HepG2 (cell line): ENCODE measurements at regions not wholly inside any gene's neighbourhood (a gene's known extent, or its start where the extent isn't known, plus 50 kb on each side); places are given as distances from the start of the nearest gene placed in this dataset.

Experiments used
- ATAC-seq: fragments of 200-7000 bp; cut with Tn5 transposase; 3 replicates; pipeline ENCODE4 v1.9.1; 2020; ENCODE audit warnings: mild to moderate bottlenecking, moderate library complexity
- BruUV-seq: library from RNA; stranded (reverse); fragments of 400-500 nt; replicated peaks from 2 replicates; lab custom pipeline; 2021; lab: Mats Ljungman, UMichigan
- CTCF ChIA-PET: fragments of 300-600 bp; formaldehyde crosslinking; extraction: SDS; loops from one replicate; lab custom pipeline; 2021; ENCODE audit warnings: low total read pairs, inconsistent platforms, low intra/inter-chr PET ratio; lab: Yijun Ruan, JAX
- POLR2A ChIA-PET: fragments of 350-600 bp; sonication (Branson Sonifier 250); formaldehyde crosslinking; loops from one replicate; lab custom pipeline; 2020; ENCODE audit warnings: antibody characterized with exemption, inconsistent platforms; lab: Yijun Ruan, JAX
- DNase-seq: peaks from one replicate; pipeline ENCODE4 v3.0.0-alpha.2; 2015; ENCODE audit warnings: low spot score
- FAIRE-seq: peaks from 3 replicates; lab custom pipeline; 2011; peaks lifted over from hg19 to GRCh38; lab: Jason Lieb, UNC
- H2AFZ ChIP-seq: one replicate; pipeline ENCODE4 v1.6.1; 2011; ENCODE audit warnings: low read length, inconsistent platforms
- H3K27ac ChIP-seq: fragments of 300-600 bp; 3 replicates; pipeline ENCODE4 v1.8.0; 2011; ENCODE audit warnings: mixed run types, mild to moderate bottlenecking, mixed read lengths, low read length, inconsistent platforms; ENCODE audit not compliant: insufficient read depth; ENCODE audit errors: extremely low read length
- H3K27me3 ChIP-seq, 2 experiments: fragments of 200-600 bp in 1 of 2; 2 replicates in 1 of 2; 3 replicates in 1 of 2; pipeline versions ENCODE4 v1.6.0 to v1.8.0; 2011; ENCODE audit warnings: low read length in 2 of 2, mild to moderate bottlenecking in 2 of 2, moderate library complexity in 2 of 2, inconsistent platforms in 1 of 2; ENCODE audit not compliant: insufficient read depth in 2 of 2, control insufficient read depth in 1 of 2
- H3K36me3 ChIP-seq, 2 experiments: fragments of 200-600 bp in 1 of 2; replicated peaks in 1 of 2; 2 replicates in 1 of 2; 3 replicates in 1 of 2; pipeline versions ENCODE4 v1.5.1 to v1.8.0; 2011; ENCODE audit warnings: low read length in 2 of 2, inconsistent platforms in 1 of 2; ENCODE audit not compliant: insufficient read depth in 2 of 2, control insufficient read depth in 1 of 2
- H3K4me1 ChIP-seq: 2 replicates; pipeline ENCODE4 v1.5.1; 2012; ENCODE audit warnings: low read length, inconsistent platforms; ENCODE audit not compliant: insufficient read depth
- H3K4me2 ChIP-seq: 2 replicates; pipeline ENCODE4 v1.6.0; 2011; ENCODE audit warnings: low read depth, low read length, inconsistent platforms
- H3K4me3 ChIP-seq, 3 experiments: fragments of 200-600 bp in 1 of 3; sonication (generic), shearing (Covaris generic) in 1 of 3; replicated peaks in 1 of 3; 2 replicates each; pipeline ENCODE4 v1.5.1; 2011 to 2016; ENCODE audit warnings: low read length in 3 of 3, inconsistent platforms in 2 of 3, low read depth in 2 of 3, mild to moderate bottlenecking in 2 of 3, control low read depth in 1 of 3, mixed read lengths in 1 of 3; ENCODE audit not compliant: insufficient read depth in 1 of 3
- H3K79me2 ChIP-seq: one replicate; pipeline ENCODE4 v1.6.1; 2011; ENCODE audit warnings: low read length, inconsistent platforms; ENCODE audit not compliant: insufficient read depth
- H3K9ac ChIP-seq: 2 replicates; pipeline ENCODE4 v1.6.0; 2011; ENCODE audit warnings: mild to moderate bottlenecking, low read depth, low read length, inconsistent platforms; ENCODE audit not compliant: insufficient read depth
- H3K9me3 ChIP-seq: 2 replicates; pipeline ENCODE4 v1.5.1; 2012; ENCODE audit warnings: mild to moderate bottlenecking, low read length
- H4K20me1 ChIP-seq: 2 replicates; pipeline ENCODE4 v1.6.0; 2011; ENCODE audit warnings: inconsistent platforms, mild to moderate bottlenecking, low read length, moderate library complexity; ENCODE audit not compliant: insufficient read depth
- ATF2 ChIP-seq: sonication (generic); formaldehyde crosslinking; IDR thresholded peaks from 2 replicates; pipeline ENCODE4 v1.4.0; 2020; ENCODE audit warnings: missing genetic modification reagents
- BATF2 ChIP-seq: sonication (generic); formaldehyde crosslinking; IDR thresholded peaks from 2 replicates; pipeline ENCODE4 v1.8.0; 2022; ENCODE audit warnings: mild to moderate bottlenecking, missing genetic modification reagents, moderate library complexity
- CENPBD1 ChIP-seq: sonication (generic); formaldehyde crosslinking; IDR thresholded peaks from 2 replicates; pipeline ENCODE4 v1.8.0; 2022; ENCODE audit warnings: missing genetic modification reagents, low read depth, mild to moderate bottlenecking, borderline replicate concordance
- E2F2 ChIP-seq: sonication (generic); formaldehyde crosslinking; IDR thresholded peaks from 2 replicates; pipeline ENCODE4 v1.4.0; 2020; ENCODE audit warnings: missing genetic modification reagents, borderline replicate concordance
- IKZF1 ChIP-seq: fragments of 450-650 bp; IDR thresholded peaks from 2 replicates; pipeline ENCODE4 v1.7.1; 2016
- KAT8 ChIP-seq: IDR thresholded peaks from 2 replicates; pipeline ENCODE4 v1.6.1; 2016; ENCODE audit warnings: missing genetic modification reagents, missing compliant biosample characterization
- REPIN1 ChIP-seq: sonication (generic); formaldehyde crosslinking; IDR thresholded peaks from 2 replicates; pipeline ENCODE4 v1.8.0; 2022; ENCODE audit warnings: missing genetic modification reagents, low read depth, mild to moderate bottlenecking, borderline replicate concordance
- SAFB2 ChIP-seq: sonication (generic); formaldehyde crosslinking; IDR thresholded peaks from 2 replicates; pipeline ENCODE4 v1.5.1; 2020; ENCODE audit warnings: missing genetic modification reagents, low read depth, mild to moderate bottlenecking, borderline replicate concordance
- TGIF2 ChIP-seq: IDR thresholded peaks from 2 replicates; pipeline ENCODE4 v1.6.1; 2016; ENCODE audit warnings: control low read depth, missing compliant biosample characterization
- THRA ChIP-seq: sonication (generic); formaldehyde crosslinking; IDR thresholded peaks from 2 replicates; pipeline ENCODE4 v1.4.0; 2020; ENCODE audit warnings: missing genetic modification reagents, borderline replicate concordance
- ZBTB39 ChIP-seq: sonication (generic); formaldehyde crosslinking; IDR thresholded peaks from 2 replicates; pipeline ENCODE4 v1.5.0; 2020; ENCODE audit warnings: missing genetic modification reagents
- ZIK1 ChIP-seq: sonication (generic); formaldehyde crosslinking; IDR thresholded peaks from 2 replicates; pipeline ENCODE4 v1.5.0; 2020; ENCODE audit warnings: mild to moderate bottlenecking, low read depth, missing genetic modification reagents, borderline replicate concordance
- ZNF143 ChIP-seq: sonication (generic); formaldehyde crosslinking; IDR thresholded peaks from 2 replicates; pipeline ENCODE4 v1.4.0; 2020; ENCODE audit warnings: missing genetic modification reagents
- ZNF280B ChIP-seq: sonication (generic); formaldehyde crosslinking; IDR thresholded peaks from 2 replicates; pipeline ENCODE4 v1.5.0; 2020; ENCODE audit warnings: missing genetic modification reagents, mild to moderate bottlenecking, borderline replicate concordance
- ZNF432 ChIP-seq: sonication (generic); formaldehyde crosslinking; IDR thresholded peaks from 2 replicates; pipeline ENCODE4 v1.5.0; 2020; ENCODE audit warnings: missing genetic modification reagents, mild to moderate bottlenecking, borderline replicate concordance
- ZNF563 ChIP-seq: sonication (generic); formaldehyde crosslinking; IDR thresholded peaks from 2 replicates; pipeline ENCODE4 v1.8.0; 2022; ENCODE audit warnings: mild to moderate bottlenecking, moderate library complexity, missing genetic modification reagents
- ZNF878 ChIP-seq: sonication (generic); formaldehyde crosslinking; IDR thresholded peaks from 2 replicates; pipeline ENCODE4 v1.8.1; 2023; ENCODE audit warnings: mild to moderate bottlenecking, missing genetic modification reagents, moderate library complexity
- WGBS: methylation state at CpG from one replicate; pipeline ENCODE4 v1.1.6; 2017; ENCODE audit warnings: low lambda C conversion rate; 5-methylcytosine and 5-hydroxymethylcytosine counted together
- in situ Hi-C: cut with HindIII; loops from 2 replicates; pipeline ENCODE4 v1.10.0; 2017; ENCODE audit warnings: low pct_unique_long_range_greater_than_20kb; ENCODE audit not compliant: extremely low pct_ligation_motif_present
- intact Hi-C: fragments of 100-400 bp; cut with micrococcal nuclease; formaldehyde crosslinking; loops from one replicate; pipeline ENCODE4 v1.10.0; 2022; ENCODE audit not compliant: unreplicated experiment

- Histone ChIP-seq H2AFZ (no peak overlapping the region), H3K4me2 (no peak overlapping the region), H3K79me2 (no peaks in the 10 kb centered on the region), H3K9ac (no peak overlapping the region), H3K36me3 (no peaks in the 10 kb centered on the region), H3K4me3 (no peak overlapping the region), H3K9me3 (peaks cover 93% of the 10 kb centered on the region), H3K27me3 (no peaks in the 10 kb centered on the region), H3K4me1 (no peaks in the 10 kb centered on the region), H4K20me1 (no peaks in the 10 kb centered on the region), H3K27ac (no peak overlapping the region)
- CTCF ChIA-PET = no interaction called here
- in situ Hi-C loops = no loop called here
- no TSS peak for BruUV-seq
- DNase-seq (no peak), FAIRE-seq (no peak), ATAC-seq (no peak)
- WGBS = 0% methylated on average over 1 of the region's 1 CpG
- intact Hi-C loops = no loop called here
- TF ChIP-seq CENPBD1 (no peak), REPIN1 (CRISPR knock-in tag) (no peak), BATF2 (CRISPR knock-in tag) (no peak), KAT8 (no peak), ZBTB39 (no peak), TGIF2 (no peak), ATF2 (CRISPR knock-in tag) (no peak), IKZF1 (no peak), THRA (CRISPR knock-in tag) (no peak), ZNF878 (CRISPR knock-in tag) (no peak), ZNF280B (CRISPR knock-in tag) (no peak), ZIK1 (CRISPR knock-in tag) (no peak), ZNF432 (no peak), ZNF563 (no peak), SAFB2 (CRISPR knock-in tag) (no peak), ZNF143 (CRISPR knock-in tag) (no peak), E2F2 (CRISPR knock-in tag) (no peak)
- POLR2A ChIA-PET = no interaction called here
These were observed 1510.6 kb downstream of the MRPL39 start for GRCh38 chr21:24096651-24097050.
